ENCODE measurements at regions not wholly inside any gene's neighbourhood (a gene's known extent, or its start where the extent isn't known, plus 50 kb on each side); places are given as distances from the start of the nearest gene placed in this dataset.

DNA sequence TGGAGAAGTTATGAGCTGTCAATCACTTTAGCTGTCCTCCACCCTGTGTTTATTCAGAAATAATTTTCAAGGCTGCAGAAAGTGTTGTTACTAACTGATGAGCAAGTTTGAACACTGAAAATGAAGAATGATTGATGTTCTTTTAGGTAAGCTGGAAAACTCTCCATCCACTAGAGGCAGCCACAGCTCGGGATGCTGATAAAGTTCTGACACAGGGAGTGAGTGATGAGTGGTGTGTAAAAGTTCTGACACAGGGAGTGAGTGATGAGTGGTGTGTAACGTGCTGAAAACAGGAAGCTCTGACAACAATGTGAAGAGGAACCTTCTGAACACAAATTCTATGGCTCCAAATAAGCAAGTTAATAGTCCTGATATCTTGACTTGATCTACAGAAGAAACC lies 197.5 kb upstream of the PTBP2 start:
- no peak for TF ChIP-seq CTCF (IDR thresholded peaks at IDR 0.05)
- TF ChIP-seq POLR2A (IDR thresholded peaks at IDR 0.05), result no peak
- no peak for TF ChIP-seq EP300 (IDR thresholded peaks at IDR 0.05; ENCODE audit: low read depth)
- TF ChIP-seq POLR2AphosphoS5 (IDR thresholded peaks at IDR 0.05), result no peak
